IMR-90 (cell line): ENCODE measurements at regions not wholly inside any gene's neighbourhood (a gene's known extent, or its start where the extent isn't known, plus 50 kb on each side); places are given as distances from the start of the nearest gene placed in this dataset.

Experiments used
- ATAC-seq: fragments of 200-7000 bp; cut with Tn5 transposase; 2 replicates; pipeline ENCODE4 v1.9.1; 2020; ENCODE audit warnings: low read depth, mild to moderate bottlenecking, moderate library complexity
- BruUV-seq: library from RNA; stranded (reverse); fragments of 400-500 nt; replicated peaks from 2 replicates; lab custom pipeline; 2021; lab: Mats Ljungman, UMichigan
- CTCF ChIA-PET: fragments of 300-600 bp; formaldehyde crosslinking; extraction: SDS; loops from one replicate; lab custom pipeline; 2021; ENCODE audit warnings: antibody characterized with exemption; lab: Yijun Ruan, JAX
- POLR2A ChIA-PET: fragments of 300-600 bp; sonication (Branson Sonifier 250); formaldehyde crosslinking; loops from one replicate; lab custom pipeline; 2022; ENCODE audit warnings: antibody characterized with exemption; ENCODE audit not compliant: unreplicated experiment; lab: Charles Lee
- DNase-seq: peaks from one replicate; pipeline ENCODE4 v3.0.0; 2013
- H2AFZ ChIP-seq: replicated peaks from 2 replicates; pipeline ENCODE3; 2013; ENCODE audit warnings: low read length, mild to moderate bottlenecking; ENCODE audit not compliant: poor library complexity
- H2AK5ac ChIP-seq: 2 replicates; pipeline ENCODE4 v1.6.1; 2013; ENCODE audit warnings: low read depth, low read length, inconsistent platforms
- H2AK9ac ChIP-seq: replicated peaks from 2 replicates; pipeline ENCODE3; 2013; ENCODE audit warnings: mild to moderate bottlenecking, low read depth, low read length, moderate library complexity; ENCODE audit not compliant: poor library complexity
- H2BK120ac ChIP-seq: 2 replicates; pipeline ENCODE4 v1.6.1; 2013; ENCODE audit warnings: low read depth, low read length, inconsistent platforms
- H2BK15ac ChIP-seq: 3 replicates; pipeline ENCODE4 v1.6.1; 2013; ENCODE audit warnings: low read depth, low read length, inconsistent platforms
- H2BK20ac ChIP-seq: 2 replicates; pipeline ENCODE4 v1.6.1; 2013; ENCODE audit warnings: low read depth, mild to moderate bottlenecking, inconsistent platforms, low read length, moderate library complexity
- H2BK5ac ChIP-seq: 2 replicates; pipeline ENCODE4 v1.6.1; 2013; ENCODE audit warnings: mild to moderate bottlenecking, low read depth, low read length, inconsistent platforms; ENCODE audit not compliant: poor library complexity, severe bottlenecking
- H3K14ac ChIP-seq: replicated peaks from 2 replicates; pipeline ENCODE4 v1.6.1; 2013; ENCODE audit warnings: low read depth, low read length, inconsistent platforms
- H3K18ac ChIP-seq: 2 replicates; pipeline ENCODE4 v1.6.1; 2013; ENCODE audit warnings: low read depth, low read length, control low read depth
- H3K23ac ChIP-seq: 2 replicates; pipeline ENCODE4 v1.6.1; 2013; ENCODE audit warnings: low read depth, low read length, inconsistent platforms
- H3K27ac ChIP-seq: 2 replicates; pipeline ENCODE4 v1.5.1; 2013; ENCODE audit warnings: mild to moderate bottlenecking, control low read depth, low read length; ENCODE audit not compliant: insufficient read depth
- H3K27me3 ChIP-seq: 2 replicates; pipeline ENCODE4 v1.6.1; 2013; ENCODE audit warnings: low read length; ENCODE audit not compliant: control insufficient read depth, insufficient read depth
- H3K36me3 ChIP-seq: 2 replicates; pipeline ENCODE4 v1.6.1; 2013; ENCODE audit warnings: low read length, mixed read lengths; ENCODE audit not compliant: control insufficient read depth, insufficient read depth
- H3K4ac ChIP-seq: 2 replicates; pipeline ENCODE4 v1.6.1; 2013; ENCODE audit warnings: low read depth, low read length, inconsistent platforms
- H3K4me1 ChIP-seq: 2 replicates; pipeline ENCODE4 v1.6.1; 2013; ENCODE audit warnings: low read length, mixed read lengths; ENCODE audit not compliant: control insufficient read depth, insufficient read depth
- H3K4me2 ChIP-seq: 2 replicates; pipeline ENCODE4 v1.6.1; 2013; ENCODE audit warnings: low read depth, mild to moderate bottlenecking, control low read depth, low read length, moderate library complexity
- H3K4me3 ChIP-seq: 2 replicates; pipeline ENCODE4 v1.5.1; 2013; ENCODE audit warnings: low read depth, mild to moderate bottlenecking, control low read depth, low read length, moderate library complexity; ENCODE audit not compliant: insufficient read depth
- H3K56ac ChIP-seq: 2 replicates; pipeline ENCODE4 v1.6.1; 2013; ENCODE audit warnings: low read length, inconsistent platforms; ENCODE audit not compliant: insufficient read depth; ENCODE audit errors: extremely low read depth
- H3K79me1 ChIP-seq, 2 experiments: 2 replicates each; pipeline ENCODE4 v1.6.1; 2013; ENCODE audit warnings: low read length in 2 of 2, inconsistent platforms in 1 of 2, low read depth in 1 of 2
- H3K9ac ChIP-seq: 2 replicates; pipeline ENCODE4 v1.6.1; 2013; ENCODE audit warnings: low read depth, low read length, control low read depth
- H3K9me1 ChIP-seq: 2 replicates; pipeline ENCODE4 v1.6.1; 2013; ENCODE audit warnings: low read length, inconsistent platforms; ENCODE audit not compliant: insufficient read depth
- H3K9me3 ChIP-seq: 2 replicates; pipeline ENCODE4 v1.6.1; 2013; ENCODE audit warnings: low read length; ENCODE audit not compliant: control insufficient read depth, insufficient read depth
- H4K20me1 ChIP-seq: 2 replicates; pipeline ENCODE4 v1.6.1; 2013; ENCODE audit warnings: low read length, inconsistent platforms; ENCODE audit not compliant: insufficient read depth
- H4K5ac ChIP-seq: 2 replicates; pipeline ENCODE4 v1.6.1; 2013; ENCODE audit warnings: mild to moderate bottlenecking, low read depth, low read length, control low read depth
- H4K8ac ChIP-seq, 2 experiments: 2 replicates each; pipeline ENCODE4 v1.6.1; 2013; ENCODE audit warnings: low read depth in 2 of 2, low read length in 2 of 2, control low read depth in 1 of 2, inconsistent platforms in 1 of 2
- H4K91ac ChIP-seq: 2 replicates; pipeline ENCODE4 v1.6.1; 2013; ENCODE audit warnings: low read depth, low read length, inconsistent platforms; ENCODE audit not compliant: insufficient read depth
- BHLHE40 ChIP-seq: fragments of 150-350 bp; IDR thresholded peaks from 2 replicates; pipeline ENCODE4 v1.6.1; 2016; ENCODE audit warnings: mild to moderate bottlenecking, low read depth, low read length
- CEBPB ChIP-seq: IDR thresholded peaks from 2 replicates; pipeline ENCODE4 v1.6.1; 2012; ENCODE audit warnings: low read depth, low read length, improper control_type of control experiment
- CHD1 ChIP-seq: IDR thresholded peaks from 2 replicates; pipeline ENCODE4 v1.6.1; 2012; ENCODE audit warnings: low read depth, low read length, improper control_type of control experiment
- CTCF ChIP-seq: conservative IDR thresholded peaks from 2 replicates; pipeline ENCODE4 v1.5.1; 2012; ENCODE audit warnings: mild to moderate bottlenecking, low read depth, low read length, improper control_type of control experiment
- ELK1 ChIP-seq: fragments of 150-350 bp; IDR thresholded peaks from 2 replicates; pipeline ENCODE4 v1.6.1; 2016; ENCODE audit warnings: low read depth, mild to moderate bottlenecking, low read length, moderate library complexity, borderline replicate concordance
- FOS ChIP-seq: fragments of 150-350 bp; IDR thresholded peaks from 2 replicates; pipeline ENCODE4 v1.6.1; 2016; ENCODE audit warnings: low read depth, low read length
- MAFK ChIP-seq: IDR thresholded peaks from 2 replicates; pipeline ENCODE4 v1.6.1; 2012; ENCODE audit warnings: low read depth, low read length, improper control_type of control experiment
- MAZ ChIP-seq: IDR thresholded peaks from 2 replicates; pipeline ENCODE4 v1.6.1; 2012; ENCODE audit warnings: low read depth, mild to moderate bottlenecking, low read length, improper control_type of control experiment, moderate library complexity, borderline replicate concordance
- MXI1 ChIP-seq: IDR thresholded peaks from 2 replicates; pipeline ENCODE4 v1.6.1; 2012; ENCODE audit warnings: low read depth, mild to moderate bottlenecking, low read length, moderate library complexity, borderline replicate concordance
- NFE2L2 ChIP-seq: fragments of 150-350 bp; IDR thresholded peaks from 2 replicates; pipeline ENCODE4 v1.6.1; 2016; ENCODE audit warnings: low read depth, mild to moderate bottlenecking, low read length
- POLR2A ChIP-seq: IDR thresholded peaks from 2 replicates; pipeline ENCODE4 v1.6.1; 2012; ENCODE audit warnings: mild to moderate bottlenecking, low read depth, low read length
- RAD21 ChIP-seq: IDR thresholded peaks from 2 replicates; pipeline ENCODE4 v1.6.1; 2012; ENCODE audit warnings: low read length, improper control_type of control experiment
- RCOR1 ChIP-seq: IDR thresholded peaks from 2 replicates; pipeline ENCODE4 v1.6.1; 2012; ENCODE audit warnings: mild to moderate bottlenecking, low read length, improper control_type of control experiment; ENCODE audit not compliant: insufficient replicate concordance
- RFX5 ChIP-seq: IDR thresholded peaks from 2 replicates; pipeline ENCODE4 v1.8.0; 2012; ENCODE audit warnings: low read depth, mild to moderate bottlenecking, low read length, moderate library complexity
- SMC3 ChIP-seq: fragments of 150-350 bp; IDR thresholded peaks from 2 replicates; pipeline ENCODE4 v1.6.1; 2016; ENCODE audit warnings: low read depth, mild to moderate bottlenecking, antibody characterized with exemption, low read length, moderate library complexity
- USF2 ChIP-seq: fragments of 150-350 bp; IDR thresholded peaks from 2 replicates; pipeline ENCODE4 v1.6.1; 2017; ENCODE audit warnings: mild to moderate bottlenecking, antibody characterized with exemption, low read length, low read depth
- WGBS, 2 experiments: methylation state at CpG; one replicate each; pipeline versions ENCODE4 v1.1.5 to v1.1.7; 2013; ENCODE audit warnings: missing lambda C conversion rate in 2 of 2; ENCODE audit not compliant: insufficient read length in 1 of 2; ENCODE audit errors: extremely low coverage in 2 of 2; 5-methylcytosine and 5-hydroxymethylcytosine counted together
- dilution Hi-C: fragments of 300-500 bp; cut with HindIII; formaldehyde crosslinking; loops from one replicate; pipeline ENCODE4 v1.14.3; 2018; ENCODE audit warnings: low sequenced_read_pairs; ENCODE audit not compliant: unreplicated experiment
- in situ Hi-C: fragments of 300-500 bp; cut with MboI; formaldehyde crosslinking; loops from 3 replicates; pipeline ENCODE4 v1.14.3; 2019; ENCODE audit warnings: low sequenced_read_pairs, inconsistent platforms, mixed read lengths
- intact Hi-C: fragments of 100-400 bp; cut with micrococcal nuclease; formaldehyde crosslinking; loops from 2 replicates; pipeline ENCODE4 v1.10.0; 2022

GRCh38 chr16:54746596-54746995 is 184.1 kb upstream of the IRX5 start:
- dilution Hi-C loops (no loop called here), in situ Hi-C loops (no loop called here), intact Hi-C loops (no loop called here)
- ATAC-seq = no peak
- Histone ChIP-seq H4K5ac (no peak overlapping the region), H2AK9ac (no peak overlapping the region), H3K56ac (no peak overlapping the region), H3K14ac (no peak overlapping the region), H2BK120ac (no peak overlapping the region), H3K4me2 (no peak overlapping the region), H3K23ac (no peak overlapping the region), H3K36me3 (no peaks in the 10 kb centered on the region), H3K4me1 (no peaks in the 10 kb centered on the region), H3K4ac (no peak overlapping the region), H3K4me3 (no peak overlapping the region), H4K20me1 (no peaks in the 10 kb centered on the region), H4K91ac (no peak overlapping the region), H4K8ac (no peak overlapping the region), H3K9me3 (peaks cover 6% of the 10 kb centered on the region; the same call in 1 of the 2 replicates), H2BK15ac (no peak overlapping the region), H3K27me3 (no peaks in the 10 kb centered on the region), H3K9ac (no peak overlapping the region), H2AFZ (no peak overlapping the region), H3K27ac (no peak overlapping the region), H3K9me1 (no peaks in the 10 kb centered on the region), H3K18ac (no peak overlapping the region), H2BK5ac (no peak overlapping the region), H2AK5ac (no peak overlapping the region), H3K79me1 (no peaks in the 10 kb centered on the region), H2BK20ac (no peak overlapping the region)
- no peak for TF ChIP-seq USF2
- TF ChIP-seq RFX5 = no peak
- no peak for TF ChIP-seq BHLHE40
- no peak for TF ChIP-seq RAD21
- TF ChIP-seq SMC3 = no peak
- TF ChIP-seq NFE2L2 = no peak
- no peak for TF ChIP-seq MAZ
- TF ChIP-seq RCOR1 = no peak
- TF ChIP-seq CEBPB = no peak
- TF ChIP-seq MAFK = no peak
- TF ChIP-seq ELK1 = no peak
- no peak for TF ChIP-seq CTCF
- TF ChIP-seq CHD1 = no peak
- TF ChIP-seq MXI1 = no peak
- TF ChIP-seq POLR2A = no peak
- TF ChIP-seq FOS = no peak
- no peak for DNase-seq
- no TSS peak for BruUV-seq
- no CpG with 5 or more reads among the region's 4 CpGs for WGBS, 2 experiments
- ChIA-PET POLR2A (no interaction called here), CTCF (no interaction called here)
